ENCODE measurements at regions not wholly inside any gene's neighbourhood (a gene's known extent, or its start where the extent isn't known, plus 50 kb on each side); places are given as distances from the start of the nearest gene placed in this dataset.

GRCh38 chr13:31032528-31033113 lies 100.2 kb downstream of the TEX26 start:
- no peak for TF ChIP-seq CTCF (IDR thresholded peaks at IDR 0.05)
- TF ChIP-seq POLR2A (IDR thresholded peaks at IDR 0.05), result no peak

All from lower leg skin (tissue), 3 donors.